NCI-H1436 treated with DMSO at 0.1 percent for 48 hours (cell line): ENCODE measurements at regions not wholly inside any gene's neighbourhood (a gene's known extent, or its start where the extent isn't known, plus 50 kb on each side); places are given as distances from the start of the nearest gene placed in this dataset.

Experiments
- DNase-seq: peaks from one replicate; lab custom pipeline; 2025; lab: John Stamatoyannopoulos, UW

DNA sequence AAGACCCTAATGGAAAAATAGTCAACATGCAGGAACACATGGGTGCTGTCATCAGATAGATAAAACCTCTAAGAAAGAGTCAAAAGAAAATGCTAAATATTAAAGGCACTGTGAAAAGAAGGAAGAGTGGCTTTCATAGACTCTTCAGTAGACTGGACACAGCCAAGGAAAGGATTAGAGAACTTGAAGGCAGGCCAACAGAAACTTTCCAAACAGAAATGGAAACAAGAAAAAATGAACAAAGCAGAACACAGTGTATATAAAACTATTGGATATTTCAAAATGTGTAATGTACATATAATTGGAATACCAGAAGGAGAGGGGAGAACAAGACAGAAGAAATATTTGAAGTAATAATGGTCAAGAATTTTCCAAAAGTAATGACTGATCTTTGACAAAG, 431.9 kb downstream of the MATN1 start:
- no peak for DNase-seq

DNA sequence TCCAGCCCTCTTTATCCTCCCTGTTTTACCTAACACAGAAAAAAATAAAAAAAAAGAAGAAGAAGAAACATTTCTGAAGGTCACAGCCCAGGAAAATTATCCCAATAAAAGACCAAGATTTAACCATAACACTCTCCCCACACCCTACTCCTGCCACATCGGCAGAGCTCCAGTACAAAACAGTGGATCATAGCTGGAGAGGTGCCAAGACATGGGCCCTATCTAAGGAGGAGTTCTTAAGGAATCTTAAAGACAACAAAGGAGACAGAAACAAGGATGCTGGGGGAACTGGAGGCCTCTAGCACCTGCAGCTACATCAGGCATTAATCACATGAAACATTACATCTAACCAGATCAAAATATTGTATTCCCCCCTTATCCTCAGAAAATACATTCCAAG, 432.8 kb downstream of the MATN1 start:
- DNase-seq = no peak

DNA sequence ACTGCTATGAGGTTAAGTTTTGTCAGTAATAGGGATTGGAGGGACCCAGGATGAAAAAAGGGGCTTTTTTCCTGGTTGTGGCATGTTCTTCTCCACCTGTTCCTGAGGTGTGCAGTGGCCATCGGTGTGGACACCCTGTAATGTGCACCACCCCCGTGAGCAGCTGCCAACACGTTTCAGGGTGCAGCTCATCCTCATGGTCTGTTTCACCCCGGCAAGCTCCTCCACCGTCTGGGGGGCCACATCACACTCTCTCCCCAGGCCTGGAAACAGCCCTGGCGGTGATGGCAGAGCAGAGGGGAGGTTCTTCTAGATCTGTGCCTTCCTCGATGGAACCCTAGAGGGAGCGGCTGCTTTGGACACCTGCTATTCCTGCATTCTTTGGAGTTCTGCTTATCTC, 435.4 kb downstream of the MATN1 start:
- no peak for DNase-seq

DNA sequence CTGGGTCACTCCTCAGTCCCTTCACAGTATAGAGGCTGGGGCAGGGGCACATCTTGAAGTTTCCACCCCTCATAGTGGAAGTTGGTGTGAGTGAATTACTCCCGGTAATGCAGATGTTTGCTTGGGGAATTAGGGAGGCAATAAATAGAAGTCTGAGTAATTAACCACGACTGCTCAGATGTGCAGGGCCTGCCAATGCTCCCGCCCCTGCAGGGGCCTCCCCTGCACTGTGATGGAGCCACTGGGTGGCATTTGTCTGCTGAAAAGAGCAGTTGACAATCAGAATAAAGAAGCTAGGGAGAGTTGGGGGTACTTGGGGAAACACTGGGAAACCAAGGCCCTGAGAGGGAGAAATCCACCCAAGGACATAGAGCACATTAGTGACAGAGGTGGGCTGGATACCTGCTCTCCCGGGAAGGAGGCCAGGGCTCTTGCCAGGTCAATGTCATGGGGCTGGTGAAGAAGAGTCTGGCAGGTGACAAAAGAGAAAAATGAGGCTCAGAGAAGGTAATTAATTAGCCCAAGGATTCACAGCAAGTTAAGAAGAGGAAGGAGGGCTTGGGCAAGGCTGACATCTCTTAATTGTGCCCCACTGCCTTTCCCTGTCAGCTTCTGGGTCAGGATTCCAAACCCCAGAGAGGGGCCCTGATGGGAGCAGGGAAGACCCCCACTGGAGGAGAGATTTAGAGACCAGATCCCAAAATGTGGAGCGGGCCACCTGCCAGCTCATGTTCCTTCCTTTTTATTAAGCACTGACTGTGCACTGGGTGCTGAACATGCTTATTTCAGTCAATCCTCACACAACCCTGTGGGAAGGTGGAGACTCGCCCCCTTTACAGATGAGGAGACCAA, 436.2 kb downstream of the MATN1 start:
- no peak for DNase-seq

DNA sequence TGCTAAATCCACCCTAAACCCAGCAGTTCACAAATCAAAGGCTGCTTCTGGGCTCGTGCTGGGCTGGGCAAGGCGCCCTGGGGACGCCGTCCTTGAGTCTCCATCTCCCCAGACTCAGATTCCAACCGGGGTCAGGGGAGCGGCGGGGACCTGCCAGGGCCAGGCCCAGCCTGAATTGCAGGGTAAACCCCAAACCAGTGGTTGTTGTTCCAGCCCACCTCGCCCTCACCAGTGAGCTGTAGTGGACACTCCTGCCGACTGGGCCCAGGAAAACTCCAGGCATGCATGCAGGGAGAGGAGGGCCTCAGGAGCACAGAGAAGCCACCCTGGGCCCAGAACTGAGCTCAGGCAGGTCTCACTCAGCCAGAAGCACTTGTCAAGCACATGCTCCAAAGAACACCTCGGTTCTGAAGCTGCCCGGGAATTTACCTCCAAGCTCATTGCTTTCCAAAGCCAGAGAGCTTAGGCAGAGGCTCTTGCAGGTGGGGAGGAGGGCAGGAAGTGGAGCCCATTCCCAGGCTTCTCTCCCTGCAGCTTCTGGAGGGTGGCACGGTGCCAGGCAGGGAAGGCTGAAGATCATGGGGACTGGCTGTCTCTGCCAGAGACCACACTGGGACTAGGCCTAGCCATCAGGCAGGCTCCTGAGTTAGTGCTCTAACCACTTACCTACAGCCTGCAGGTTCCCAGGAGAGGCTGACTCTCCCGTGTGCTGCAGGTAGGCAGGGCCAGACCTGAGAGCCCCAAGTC, 437.0 kb downstream of the MATN1 start:
- no peak for DNase-seq

DNA sequence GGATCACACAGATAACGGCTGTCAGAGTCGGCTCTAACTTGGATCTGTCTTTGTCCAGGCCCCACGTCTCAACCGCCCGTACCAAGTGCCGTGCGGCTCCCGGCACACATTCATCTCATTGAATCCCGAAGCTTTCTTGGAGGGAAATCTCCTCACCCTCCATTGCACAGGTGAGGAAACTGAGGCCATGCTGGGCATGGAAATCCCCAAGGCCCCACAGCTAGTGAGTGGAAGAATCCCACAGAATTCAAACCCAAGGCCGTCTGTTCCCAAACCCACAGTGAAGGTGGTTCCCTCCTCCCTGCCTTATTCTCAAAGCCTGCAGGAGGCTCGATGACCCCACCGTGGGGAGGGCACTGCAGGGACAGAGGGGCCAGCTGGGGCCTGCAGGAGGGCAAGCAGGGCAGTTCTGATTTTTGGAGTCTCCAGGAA, 437.9 kb downstream of the MATN1 start:
- DNase-seq = no peak

DNA sequence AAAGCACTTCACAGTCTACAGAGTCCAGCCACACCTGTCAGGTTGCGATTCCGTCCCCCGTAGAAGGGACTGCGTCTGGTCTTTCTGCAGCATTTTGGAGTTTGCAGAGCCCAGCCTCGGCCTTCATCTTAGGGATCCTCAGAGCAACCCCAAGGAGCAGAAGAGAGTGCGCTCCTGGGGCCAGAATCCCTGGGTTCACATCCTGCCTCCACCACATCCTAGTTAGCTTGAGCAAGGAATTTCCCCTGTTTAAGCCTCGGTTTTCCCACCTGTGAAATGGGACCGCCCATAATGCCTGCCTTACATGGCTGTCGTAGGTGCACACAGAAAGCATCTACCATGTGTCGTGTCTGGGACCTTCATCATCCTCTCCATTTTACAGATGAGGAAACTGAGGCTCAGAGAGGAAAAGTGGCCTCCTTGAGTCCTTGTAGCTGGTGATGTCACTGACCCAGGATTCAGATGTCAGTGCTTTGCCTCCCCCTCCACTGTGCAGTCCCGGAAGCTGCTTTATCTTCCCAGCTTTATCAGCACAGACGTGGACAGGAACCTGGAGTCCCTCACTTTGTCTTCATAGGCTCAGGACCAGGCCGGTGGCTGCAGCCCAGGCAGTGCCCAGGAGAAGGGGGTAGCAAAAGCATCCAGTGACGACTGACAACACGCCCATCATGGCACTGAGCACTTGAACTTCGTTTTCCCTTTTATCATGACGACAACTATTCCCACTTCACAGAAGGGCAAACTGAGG, 438.5 kb downstream of the MATN1 start:
- no peak for DNase-seq

DNA sequence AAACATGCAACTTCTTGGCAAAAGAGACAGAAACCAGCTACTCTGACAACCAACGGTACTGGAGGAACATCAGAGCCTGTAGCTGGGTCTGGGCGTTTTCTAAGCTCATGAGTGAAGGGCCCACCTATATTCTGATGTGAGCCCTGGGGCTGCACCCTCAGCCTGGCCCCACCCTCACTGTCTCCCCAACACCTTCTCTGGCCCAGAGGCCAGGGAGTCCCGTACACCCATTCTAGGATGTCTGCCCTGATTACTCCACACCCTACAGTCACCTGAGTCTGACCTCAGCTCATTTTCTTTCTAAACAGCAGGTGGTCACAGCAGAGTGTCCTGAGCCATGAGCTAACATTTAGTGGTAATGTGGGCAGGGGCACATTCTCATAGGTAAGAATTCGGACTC, 439.2 kb downstream of the MATN1 start:
- no peak for DNase-seq

DNA sequence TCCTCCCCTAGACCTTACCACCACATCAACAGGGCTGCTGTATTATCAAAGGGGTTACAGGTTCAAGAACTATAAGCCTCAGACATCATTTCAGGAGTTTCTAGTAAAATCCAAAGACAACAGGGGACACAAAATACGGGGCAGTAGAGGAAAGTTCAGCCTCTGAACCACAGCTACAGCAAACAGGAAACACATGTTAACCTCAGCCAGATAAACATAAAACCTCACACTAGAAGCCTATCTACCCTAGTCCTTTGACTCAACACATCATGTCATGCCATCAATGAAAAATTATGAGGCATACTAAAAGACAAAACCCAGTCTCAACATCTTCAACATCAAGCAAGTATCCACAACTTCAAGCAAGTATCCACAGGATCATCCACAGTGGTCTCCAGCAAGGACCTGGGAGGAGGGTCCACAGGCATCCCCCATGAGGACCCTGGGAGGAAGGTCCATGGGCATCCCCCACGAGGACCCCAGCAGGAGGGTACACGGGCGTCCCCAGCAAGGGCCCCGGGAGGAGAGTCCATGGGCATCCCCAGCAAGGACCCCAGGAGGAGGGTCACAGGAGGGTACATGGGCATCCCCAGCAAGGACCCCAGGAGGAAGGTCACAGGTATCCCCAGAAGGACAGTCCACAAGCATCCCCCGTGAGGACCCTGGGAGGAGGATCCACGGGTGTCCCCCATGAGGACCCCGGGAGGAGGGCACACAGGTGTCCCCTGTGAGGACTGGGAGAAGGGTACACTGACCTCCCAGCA, 440.0 kb downstream of the MATN1 start:
- no peak for DNase-seq

DNA sequence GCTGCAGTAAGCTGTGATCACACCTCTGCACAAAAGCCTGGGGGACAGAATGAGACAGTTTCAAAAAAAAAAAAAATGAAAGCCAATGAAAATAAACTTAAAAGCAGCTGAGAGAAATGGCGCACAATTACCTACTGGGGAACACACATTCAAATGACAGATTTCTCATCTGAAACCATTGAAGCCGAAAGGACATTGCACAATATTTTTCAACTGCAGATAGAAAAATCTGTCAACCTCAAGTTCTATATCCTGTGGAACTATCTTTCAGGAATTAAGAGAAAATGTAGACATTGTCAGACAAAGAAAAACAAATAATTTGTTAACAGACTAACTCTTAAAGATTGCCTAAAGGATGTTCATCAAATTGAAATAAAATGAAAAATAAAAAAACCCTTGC, 442.8 kb downstream of the MATN1 start:
- no peak for DNase-seq

DNA sequence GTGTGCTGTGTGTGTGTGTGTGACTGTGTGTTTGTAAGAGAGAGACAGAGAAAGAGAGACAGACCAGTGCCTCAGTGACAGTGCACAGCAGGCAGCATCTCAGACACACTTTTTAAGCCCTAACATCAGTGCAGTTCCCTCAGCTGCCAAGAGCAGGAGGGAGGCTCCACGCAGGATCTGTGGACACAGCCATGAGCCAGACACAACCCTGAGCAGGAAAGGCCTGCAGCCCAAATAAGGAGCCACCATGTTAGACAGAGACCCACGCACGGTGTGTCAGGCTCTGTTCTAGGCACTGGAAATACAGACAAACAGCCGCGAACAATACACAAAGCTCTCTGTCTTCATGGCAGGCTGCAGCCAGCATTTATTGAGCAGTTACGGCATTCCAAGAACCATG, 445.5 kb downstream of the MATN1 start:
- no peak for DNase-seq

DNA sequence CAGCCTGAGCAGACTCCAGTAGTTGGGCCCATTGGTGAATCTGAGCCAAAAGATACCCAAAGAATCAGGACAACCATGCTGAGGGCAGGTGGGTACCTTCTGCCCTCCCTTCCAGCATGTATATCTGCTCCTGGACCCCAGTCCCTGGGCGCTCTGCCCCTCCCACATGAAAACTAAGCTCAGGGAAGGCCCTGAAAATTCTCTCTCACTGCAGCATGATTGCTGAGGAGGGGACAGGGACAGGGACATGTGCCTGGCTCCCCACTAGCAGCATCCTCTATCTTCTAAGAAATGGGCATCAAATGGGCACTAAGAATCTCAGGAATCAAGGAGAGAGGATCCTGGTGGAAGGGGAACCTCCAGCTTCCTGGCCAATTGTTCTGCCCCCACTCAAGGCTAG, 446.0 kb downstream of the MATN1 start:
- DNase-seq = no peak

DNA sequence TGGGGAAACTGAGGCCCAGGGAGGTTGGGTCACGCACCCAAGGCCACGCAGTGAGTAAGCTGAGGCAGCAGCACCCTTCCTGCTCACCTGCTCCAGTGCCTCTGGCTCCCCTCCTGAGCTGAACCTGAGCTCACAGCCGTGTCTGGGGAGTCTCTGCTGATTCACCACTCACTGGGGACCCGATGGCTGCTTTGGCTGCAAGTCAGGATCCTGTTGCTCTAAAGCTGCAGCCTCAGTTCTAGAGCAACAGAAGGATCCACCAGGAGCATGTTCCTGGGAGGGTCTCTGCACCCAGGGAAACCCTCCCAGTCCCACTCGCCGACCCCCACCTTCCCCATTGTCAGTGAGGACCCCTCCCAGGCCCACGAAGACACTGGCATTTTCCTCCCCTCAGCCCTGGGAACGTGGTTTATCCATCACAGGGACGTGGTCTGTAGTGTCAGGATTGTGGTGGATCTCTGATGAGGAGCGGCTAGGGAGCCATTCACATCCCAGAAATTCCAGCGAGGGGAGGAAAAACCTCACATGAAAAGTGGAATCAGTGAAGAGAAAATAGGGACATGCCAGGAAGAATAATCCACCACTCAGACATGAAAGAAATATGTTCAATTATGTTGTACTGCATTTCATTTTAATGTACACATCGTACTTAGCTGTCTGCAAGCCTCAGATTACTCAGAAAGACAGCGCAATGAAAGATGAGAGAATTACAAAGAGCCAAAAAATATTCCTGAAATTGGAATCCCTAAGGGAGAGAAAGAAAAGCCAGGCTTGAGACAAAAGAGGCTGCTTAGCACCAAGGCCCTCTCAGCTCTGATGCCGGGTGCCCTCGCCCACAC, 447.2 kb downstream of the MATN1 start:
- DNase-seq = no peak

DNA sequence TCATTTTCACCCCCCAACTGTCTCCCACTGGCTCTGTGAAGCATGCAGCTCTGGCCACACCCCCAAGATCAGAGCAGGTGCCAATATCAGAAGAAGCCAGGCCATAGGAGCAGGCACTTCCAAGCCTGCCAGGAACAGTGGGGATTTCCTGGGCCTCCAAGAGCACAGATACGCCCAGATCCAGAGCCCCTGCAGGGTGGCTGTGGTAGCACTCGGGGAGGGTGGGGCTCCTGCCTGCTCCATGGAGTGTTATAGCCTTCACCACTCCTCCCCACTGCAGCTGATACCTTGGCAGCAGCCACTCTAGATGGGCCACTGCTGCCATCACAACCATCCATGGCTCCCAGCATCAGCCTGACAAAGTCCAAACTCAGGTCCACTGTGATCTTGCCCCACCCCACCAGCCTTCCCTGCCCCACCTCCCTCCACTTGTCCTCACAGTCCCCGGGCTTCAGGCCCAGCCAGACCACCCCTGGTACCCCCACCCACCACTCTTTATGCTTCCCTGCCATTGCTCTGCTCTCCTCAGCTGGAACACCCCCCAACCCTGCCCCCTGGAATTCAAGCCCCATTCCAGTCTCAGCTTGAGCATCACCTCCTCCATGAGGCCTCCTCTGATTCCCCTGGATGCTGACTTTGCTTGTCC, 448.3 kb downstream of the MATN1 start:
- no peak for DNase-seq

DNA sequence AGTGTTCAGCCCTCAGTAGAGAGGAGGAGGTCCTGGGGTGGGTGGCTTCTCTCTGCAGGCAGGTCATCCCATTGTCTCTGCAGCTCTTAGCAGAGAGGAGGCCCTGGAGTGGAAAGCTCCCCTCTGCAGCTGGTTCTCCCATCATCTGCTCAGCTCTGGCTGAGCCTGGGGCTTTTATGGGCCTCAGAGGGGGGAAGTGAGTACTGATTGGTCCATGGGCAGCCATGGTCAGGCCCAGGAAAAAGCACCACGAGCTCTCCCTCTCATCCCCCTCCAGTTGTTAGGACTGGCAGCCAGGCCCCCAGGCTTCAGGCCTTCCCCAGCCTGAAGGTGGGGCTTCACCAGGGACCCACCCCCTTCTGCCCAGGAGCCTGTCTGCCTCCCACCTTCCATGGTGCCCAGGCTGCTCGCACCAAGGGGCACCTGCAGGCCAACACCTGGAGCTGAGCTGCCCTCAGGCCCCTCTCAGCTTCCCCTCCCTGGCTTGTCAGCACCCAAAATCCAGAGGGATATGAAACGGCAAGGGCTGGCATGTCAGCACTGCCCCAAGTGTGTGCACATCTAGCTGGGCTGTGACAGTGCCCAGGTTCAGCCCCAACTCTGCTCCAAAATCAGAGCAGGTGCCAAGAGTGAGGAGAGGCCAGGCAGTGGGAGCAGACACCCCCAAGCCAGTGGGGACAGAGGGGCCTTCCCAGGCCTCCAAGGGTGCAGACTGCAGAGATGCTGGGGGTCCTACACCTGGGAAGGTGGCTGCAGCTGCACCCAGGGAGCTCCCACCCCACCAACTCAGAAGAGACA, 449.0 kb downstream of the MATN1 start:
- DNase-seq = no peak

DNA sequence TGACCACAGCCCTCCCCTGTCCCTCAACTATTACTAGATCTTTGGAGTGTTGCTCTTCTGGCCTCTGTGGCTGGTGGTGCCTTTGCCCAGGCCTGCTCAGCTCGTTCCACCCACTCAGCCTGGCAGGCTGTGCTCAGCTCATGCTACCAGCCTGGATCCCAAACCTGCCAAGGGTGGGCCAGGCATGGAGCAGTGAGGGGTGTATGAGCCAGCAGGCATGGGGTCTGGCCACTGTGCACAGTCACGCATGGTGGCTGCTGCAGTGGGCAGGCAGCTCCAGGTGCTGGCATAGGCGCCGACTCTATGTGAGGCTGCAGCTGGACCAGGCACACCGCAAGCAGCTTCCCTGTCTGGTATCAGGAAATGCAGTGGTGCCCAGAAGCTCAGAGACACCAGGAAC, 449.9 kb downstream of the MATN1 start:
- no peak for DNase-seq

DNA sequence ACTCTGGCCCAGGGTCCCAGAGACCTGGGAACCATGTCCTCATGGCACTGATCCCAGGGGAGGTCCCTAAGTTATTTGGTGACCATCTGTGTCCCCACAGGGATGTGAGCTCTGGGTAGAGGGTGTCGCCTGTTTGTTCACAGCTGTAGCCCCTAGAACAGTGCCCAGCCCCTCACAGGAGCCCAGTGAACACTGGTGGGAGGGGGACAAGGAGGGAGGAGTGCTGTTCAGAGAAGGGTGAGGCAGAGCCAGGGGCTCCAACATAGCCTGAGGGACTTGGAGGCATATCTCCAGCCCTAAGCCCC, 450.4 kb downstream of the MATN1 start:
- DNase-seq = no peak

DNA sequence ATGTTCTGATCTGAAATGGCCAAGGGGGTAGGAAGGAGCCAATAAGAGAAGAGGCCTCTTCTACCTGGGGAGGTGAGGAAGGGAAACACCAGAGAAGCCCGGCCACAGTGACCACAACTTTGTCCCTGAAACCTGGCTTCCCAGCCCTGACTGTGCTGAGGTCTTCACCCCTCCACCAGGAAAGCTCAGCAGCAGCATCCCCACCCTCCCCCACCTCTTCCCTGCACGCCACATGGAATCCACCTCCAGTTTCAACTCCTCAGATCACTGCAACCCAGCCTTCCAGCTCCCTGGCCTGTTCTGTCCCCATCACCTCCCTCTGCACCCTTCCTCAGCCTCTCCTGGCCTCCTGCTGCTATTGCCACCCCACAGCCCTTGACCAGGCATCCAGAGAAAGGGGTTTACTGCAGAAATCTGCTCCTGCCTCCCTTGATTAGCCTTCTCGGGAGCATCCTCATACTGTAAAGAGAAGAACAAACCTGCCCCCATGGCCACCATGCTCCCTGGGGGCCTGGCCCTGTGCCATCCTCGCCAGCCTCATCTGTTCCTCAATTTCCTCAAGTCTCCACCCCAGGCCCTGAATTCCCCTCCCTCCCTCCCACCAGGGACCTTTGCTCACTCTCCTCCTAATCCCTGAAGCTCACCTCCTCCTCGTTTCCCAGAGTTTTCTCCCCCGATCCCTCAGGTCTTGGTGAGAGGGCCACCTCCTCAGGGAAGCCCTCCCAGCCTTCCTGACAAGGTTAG, 450.9 kb downstream of the MATN1 start:
- DNase-seq = no peak
